ENCODE measurements at regions not wholly inside any gene's neighbourhood (a gene's known extent, or its start where the extent isn't known, plus 50 kb on each side); places are given as distances from the start of the nearest gene placed in this dataset.

GRCh38 chr5:39604491-39604890, 179.7 kb upstream of the DAB2 start:
- POLR2A ChIA-PET (ENCODE audit: low non-redundant PET) = no interaction called here
- DNase-seq (ENCODE audit: low spot score) = no peak
- no peak overlapping the region for H3K4me3 ChIP-seq (ENCODE audit: low read depth, low read length, poor library complexity, severe bottlenecking)
- H3K27me3 ChIP-seq (replicated peaks; ENCODE audit: insufficient read depth, low read depth, low read length, poor library complexity) = no peaks in the 10 kb centered on the region
- H3K36me3 ChIP-seq (ENCODE audit: insufficient read depth, low read length, poor library complexity, severe bottlenecking) = no peaks in the 10 kb centered on the region
- H3K9me3 ChIP-seq (ENCODE audit: low read depth, low read length, poor library complexity, severe bottlenecking) = no peaks in the 10 kb centered on the region
- CTCF ChIA-PET = no interaction called here
- H3K4me1 ChIP-seq (ENCODE audit: insufficient read depth, low read length, poor library complexity, severe bottlenecking) = no peaks in the 10 kb centered on the region
- H3K27ac ChIP-seq (ENCODE audit: low read depth, low read length, poor library complexity, severe bottlenecking) = no peak overlapping the region
- BruUV-seq (replicated peaks) = no TSS peak
- no peak for TF ChIP-seq EZH2 (IDR thresholded peaks at IDR 0.05; ENCODE audit: borderline replicate concordance, low read depth, low read length, poor library complexity, severe bottlenecking)
- TF ChIP-seq, protein P1, sequence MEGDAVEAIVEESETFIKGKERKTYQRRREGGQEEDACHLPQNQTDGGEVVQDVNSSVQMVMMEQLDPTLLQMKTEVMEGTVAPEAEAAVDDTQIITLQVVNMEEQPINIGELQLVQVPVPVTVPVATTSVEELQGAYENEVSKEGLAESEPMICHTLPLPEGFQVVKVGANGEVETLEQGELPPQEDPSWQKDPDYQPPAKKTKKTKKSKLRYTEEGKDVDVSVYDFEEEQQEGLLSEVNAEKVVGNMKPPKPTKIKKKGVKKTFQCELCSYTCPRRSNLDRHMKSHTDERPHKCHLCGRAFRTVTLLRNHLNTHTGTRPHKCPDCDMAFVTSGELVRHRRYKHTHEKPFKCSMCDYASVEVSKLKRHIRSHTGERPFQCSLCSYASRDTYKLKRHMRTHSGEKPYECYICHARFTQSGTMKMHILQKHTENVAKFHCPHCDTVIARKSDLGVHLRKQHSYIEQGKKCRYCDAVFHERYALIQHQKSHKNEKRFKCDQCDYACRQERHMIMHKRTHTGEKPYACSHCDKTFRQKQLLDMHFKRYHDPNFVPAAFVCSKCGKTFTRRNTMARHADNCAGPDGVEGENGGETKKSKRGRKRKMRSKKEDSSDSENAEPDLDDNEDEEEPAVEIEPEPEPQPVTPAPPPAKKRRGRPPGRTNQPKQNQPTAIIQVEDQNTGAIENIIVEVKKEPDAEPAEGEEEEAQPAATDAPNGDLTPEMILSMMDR (conservative IDR thresholded peaks at IDR 0.05; ENCODE audit: low read depth, low read length) = no peak
- intact Hi-C loops (cut with micrococcal nuclease; ENCODE audit: unreplicated experiment) = no loop called here

- Histone ChIP-seq H3K36me3 (ENCODE audit: insufficient read depth, low read length, poor library complexity, severe bottlenecking) (no peaks in the 10 kb centered on the region), H3K4me3 (ENCODE audit: low read depth, low read length, poor library complexity, severe bottlenecking) (no peak overlapping the region), H3K9me3 (ENCODE audit: low read depth, low read length, poor library complexity, severe bottlenecking) (no peaks in the 10 kb centered on the region), H3K4me1 (ENCODE audit: insufficient read depth, low read length, poor library complexity, severe bottlenecking) (no peaks in the 10 kb centered on the region), H3K27ac (ENCODE audit: low read depth, low read length, poor library complexity, severe bottlenecking) (no peak overlapping the region), H3K27me3 (replicated peaks; ENCODE audit: insufficient read depth, low read depth, low read length, poor library complexity) (peaks cover 7% of the 10 kb centered on the region)
- TF ChIP-seq, protein P1 (conservative IDR thresholded peaks at IDR 0.05; ENCODE audit: low read depth, low read length) = peak; percentile 67
- TF ChIP-seq EZH2 (IDR thresholded peaks at IDR 0.05; ENCODE audit: borderline replicate concordance, low read depth, low read length, poor library complexity, severe bottlenecking) = no peak
- intact Hi-C loops (cut with micrococcal nuclease; ENCODE audit: unreplicated experiment) = no loop called here
- ChIA-PET POLR2A (ENCODE audit: low non-redundant PET) (no interaction called here), CTCF (no interaction called here)
- no TSS peak for BruUV-seq (replicated peaks)
- peak; percentile 33 for DNase-seq (ENCODE audit: low spot score)
Observed at GRCh38 chr5:39599721-39600431, 175.1 kb upstream of the DAB2 start.

DNA sequence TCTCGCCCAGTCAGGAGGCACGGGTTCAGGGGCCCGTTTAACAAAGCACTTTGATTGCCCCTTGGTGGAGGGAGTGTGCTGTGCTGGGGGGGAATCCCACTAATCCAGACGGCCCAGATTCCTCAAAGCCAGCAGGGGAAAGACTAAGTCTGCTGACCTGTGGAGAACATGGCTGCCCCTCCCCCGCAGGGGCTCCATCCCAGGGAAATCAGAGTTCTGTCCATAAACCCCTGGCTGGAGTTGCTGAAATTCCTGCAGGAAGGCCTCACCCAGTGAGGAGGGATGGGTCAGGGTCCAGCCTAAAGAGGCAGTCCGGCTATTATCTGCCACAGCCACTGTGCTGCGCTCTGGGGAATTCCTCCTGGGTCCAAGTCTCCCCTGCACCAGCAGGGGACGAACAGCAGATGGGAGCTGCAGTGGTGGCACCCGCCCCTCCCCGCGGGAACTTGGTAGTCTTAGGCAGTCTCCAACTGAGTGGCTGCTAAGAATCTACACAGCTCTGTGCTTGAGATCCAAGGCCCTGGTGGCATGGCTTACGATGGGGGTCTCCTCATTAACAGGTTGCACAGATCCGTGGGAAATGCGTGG, 174.0 kb upstream of the DAB2 start:
- no peak for DNase-seq (ENCODE audit: low spot score)
- Histone ChIP-seq H3K27ac (ENCODE audit: low read depth, low read length, poor library complexity, severe bottlenecking) (no peak overlapping the region), H3K9me3 (ENCODE audit: low read depth, low read length, poor library complexity, severe bottlenecking) (no peaks in the 10 kb centered on the region), H3K4me3 (ENCODE audit: low read depth, low read length, poor library complexity, severe bottlenecking) (no peak overlapping the region), H3K4me1 (ENCODE audit: insufficient read depth, low read length, poor library complexity, severe bottlenecking) (no peaks in the 10 kb centered on the region), H3K27me3 (replicated peaks; ENCODE audit: insufficient read depth, low read depth, low read length, poor library complexity) (peaks cover 7% of the 10 kb centered on the region), H3K36me3 (ENCODE audit: insufficient read depth, low read length, poor library complexity, severe bottlenecking) (no peaks in the 10 kb centered on the region)
- CTCF ChIA-PET = no interaction called here
- POLR2A ChIA-PET (ENCODE audit: low non-redundant PET) = no interaction called here
- TF ChIP-seq, protein P1 (conservative IDR thresholded peaks at IDR 0.05; ENCODE audit: low read depth, low read length) = no peak
- no peak for TF ChIP-seq EZH2 (IDR thresholded peaks at IDR 0.05; ENCODE audit: borderline replicate concordance, low read depth, low read length, poor library complexity, severe bottlenecking)
- intact Hi-C loops (cut with micrococcal nuclease; ENCODE audit: unreplicated experiment) = no loop called here
- BruUV-seq (replicated peaks) = no TSS peak

Data from A673 (cell line).